GM19238 (cell line): ENCODE measurements at regions not wholly inside any gene's neighbourhood (a gene's known extent, or its start where the extent isn't known, plus 50 kb on each side); places are given as distances from the start of the nearest gene placed in this dataset.

Source experiments
- DNase-seq: peaks from one replicate; pipeline ENCODE4 v3.0.0; 2011; ENCODE audit warnings: low spot score; ENCODE audit not compliant: insufficient read length

DNA sequence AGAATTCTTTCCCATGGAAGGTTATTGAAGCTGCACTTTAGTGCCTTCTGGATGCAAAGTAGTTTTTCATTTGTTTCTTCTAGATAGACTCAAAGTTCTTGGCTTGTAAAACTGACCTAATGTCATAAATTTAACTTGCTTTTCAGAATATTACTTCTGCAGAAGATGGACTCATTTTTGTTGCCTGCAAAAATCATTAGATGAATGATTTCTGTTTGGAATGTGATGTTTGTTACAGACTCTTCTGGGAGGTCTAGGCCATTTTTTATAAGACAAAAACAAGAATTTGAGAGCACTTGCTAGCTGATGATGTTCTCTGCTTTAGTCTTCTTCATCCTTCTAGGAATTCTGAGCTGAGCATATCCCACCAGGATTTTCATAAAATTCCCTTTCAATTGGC lies 308.6 kb upstream of the GIMD1 start:
- no peak for DNase-seq

GRCh38 chr4:106676173-106676921 lies 307.8 kb upstream of the GIMD1 start:
- DNase-seq = no peak

DNA sequence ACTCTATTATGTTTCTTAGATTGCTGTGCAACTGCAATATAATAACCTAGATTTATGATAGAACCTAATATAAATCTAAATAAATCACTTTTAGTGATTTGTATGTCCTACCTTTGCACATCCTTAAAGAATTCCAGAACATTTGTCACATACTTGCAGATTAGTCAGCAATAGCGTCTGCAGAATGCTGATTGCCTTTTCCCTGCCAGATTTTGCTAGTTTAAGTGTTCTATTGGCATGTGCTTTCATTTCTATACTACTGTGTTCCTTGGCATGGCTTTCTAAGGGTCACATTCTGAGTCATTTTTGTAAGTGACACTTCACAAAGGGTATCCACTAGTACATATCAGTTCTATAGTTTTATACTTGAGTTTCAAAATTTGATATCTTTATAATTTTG lies 303.1 kb upstream of the GIMD1 start:
- no peak for DNase-seq

GRCh38 chr4:106670976-106671375 lies 302.4 kb upstream of the GIMD1 start:
- DNase-seq = no peak

GRCh38 chr4:106659371-106659770 lies 290.8 kb upstream of the GIMD1 start:
- no peak for DNase-seq

DNA sequence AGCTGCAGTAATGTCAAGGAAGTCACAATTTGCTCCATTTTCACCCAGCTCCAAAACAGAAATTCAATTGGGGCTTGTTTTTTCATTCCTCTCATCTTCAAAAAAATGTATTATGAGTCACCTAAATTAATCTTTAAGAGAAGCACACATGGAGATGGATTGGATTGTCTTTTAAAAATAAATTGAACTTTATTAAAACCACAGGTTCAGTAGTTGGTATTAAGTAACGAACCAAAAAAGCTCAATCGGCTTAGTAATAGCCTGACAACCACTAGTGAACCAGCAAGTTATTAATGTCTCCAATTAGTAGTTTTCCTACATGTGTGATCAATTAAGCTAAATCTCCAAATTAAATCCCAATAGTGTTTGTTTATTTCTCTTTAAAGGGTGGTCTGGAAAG lies 283.5 kb upstream of the GIMD1 start:
- DNase-seq = no peak

DNA sequence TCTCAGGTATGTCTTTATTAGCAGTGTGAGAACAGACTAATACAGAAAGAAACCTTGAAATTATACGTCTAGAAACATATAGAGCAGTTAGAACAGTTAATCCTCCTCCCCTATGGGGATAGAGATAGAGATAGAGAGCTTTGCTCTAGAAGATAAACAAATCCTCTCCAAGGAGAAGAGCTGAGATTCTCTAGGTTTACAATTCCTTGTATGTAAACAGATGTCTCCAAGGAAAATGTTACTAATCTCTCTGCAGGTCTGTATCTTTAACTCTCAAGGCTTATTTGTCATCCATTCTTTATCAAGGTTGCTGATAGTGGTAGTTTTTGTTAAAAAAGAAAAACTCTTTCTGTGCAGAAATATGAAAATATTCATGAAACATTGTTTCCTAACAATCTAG lies 282.1 kb upstream of the GIMD1 start:
- no peak for DNase-seq

DNA sequence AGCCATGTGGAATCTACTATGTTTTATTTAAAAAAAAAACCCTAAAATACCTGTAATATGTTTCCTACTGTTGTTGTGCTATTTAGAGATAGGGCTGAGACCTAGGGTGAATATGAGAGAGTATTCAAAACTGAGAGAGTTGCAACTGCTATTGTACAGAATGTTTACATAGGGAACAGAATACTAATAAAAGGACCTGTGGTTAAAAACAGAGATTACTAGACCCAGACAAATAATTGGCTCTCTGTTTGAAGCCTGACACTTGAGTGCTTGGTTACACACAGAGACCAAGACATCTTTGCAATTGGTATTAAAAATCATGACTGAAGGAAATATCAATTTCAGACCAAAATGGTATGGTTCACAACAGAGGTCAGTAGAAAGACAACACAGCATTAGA lies 278.9 kb upstream of the GIMD1 start:
- DNase-seq = no peak

DNA sequence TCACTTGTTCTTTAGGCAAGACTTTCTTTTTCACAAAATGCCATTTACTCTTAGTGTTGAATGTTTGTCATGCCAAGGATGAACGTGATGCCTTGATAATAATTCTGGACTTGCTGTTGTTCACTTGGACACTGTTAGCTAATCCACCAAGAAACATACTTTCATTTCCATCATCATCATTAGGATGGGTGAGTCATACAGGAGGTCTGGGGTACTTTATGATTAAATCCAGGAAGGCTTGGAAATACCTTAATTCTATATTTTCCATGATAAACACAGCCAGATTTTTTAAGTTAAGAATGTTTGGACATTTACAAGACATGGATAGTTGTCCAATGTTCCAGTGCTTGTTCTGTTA lies 260.7 kb upstream of the GIMD1 start:
- DNase-seq = no peak

GRCh38 chr4:106628586-106629267 lies 260.1 kb upstream of the GIMD1 start:
- no peak for DNase-seq

- no peak for DNase-seq
Observed at GRCh38 chr4:106627051-106627450, 258.5 kb upstream of the GIMD1 start.

- DNase-seq = no peak
Observed at GRCh38 chr4:106624671-106625070, 256.1 kb upstream of the GIMD1 start.

DNA sequence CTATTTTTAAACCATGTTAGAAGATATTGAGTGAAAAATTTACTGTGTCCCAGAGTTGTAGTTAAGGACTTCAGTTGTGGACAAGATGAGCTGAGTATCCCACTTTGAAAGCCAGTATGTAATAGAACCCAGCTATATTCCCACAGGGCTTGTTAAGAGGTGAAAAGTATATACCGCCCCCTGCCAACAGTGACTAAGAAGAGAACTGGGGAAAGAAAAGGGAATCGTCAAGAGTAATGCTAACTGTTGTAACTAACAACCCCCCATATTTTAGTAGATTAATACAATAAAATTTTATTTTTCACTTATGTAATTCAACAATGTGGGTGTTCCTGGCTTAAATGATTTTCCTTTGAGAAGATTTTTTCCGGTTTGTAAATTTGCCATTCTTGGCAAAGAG lies 250.4 kb upstream of the GIMD1 start:
- no peak for DNase-seq

DNA sequence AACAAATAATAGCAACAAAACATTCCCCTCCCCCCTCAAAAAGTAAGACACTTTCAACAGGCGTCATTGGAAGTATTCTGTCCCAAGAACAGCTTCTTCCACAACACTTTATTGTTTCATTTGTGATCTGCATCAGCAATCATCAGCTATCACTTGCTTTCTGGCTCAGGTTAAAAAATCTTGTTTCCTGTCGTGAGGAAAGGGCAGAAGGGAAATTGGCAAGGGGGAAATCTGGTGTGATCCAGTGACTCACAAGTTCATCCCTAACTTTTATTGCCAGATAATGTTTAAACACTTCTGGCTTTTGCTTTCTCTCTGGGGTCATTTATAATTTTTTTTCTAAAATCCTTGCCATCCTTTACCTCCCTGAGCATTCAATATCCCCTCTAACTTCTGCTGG lies 247.4 kb upstream of the GIMD1 start:
- DNase-seq = no peak

DNA sequence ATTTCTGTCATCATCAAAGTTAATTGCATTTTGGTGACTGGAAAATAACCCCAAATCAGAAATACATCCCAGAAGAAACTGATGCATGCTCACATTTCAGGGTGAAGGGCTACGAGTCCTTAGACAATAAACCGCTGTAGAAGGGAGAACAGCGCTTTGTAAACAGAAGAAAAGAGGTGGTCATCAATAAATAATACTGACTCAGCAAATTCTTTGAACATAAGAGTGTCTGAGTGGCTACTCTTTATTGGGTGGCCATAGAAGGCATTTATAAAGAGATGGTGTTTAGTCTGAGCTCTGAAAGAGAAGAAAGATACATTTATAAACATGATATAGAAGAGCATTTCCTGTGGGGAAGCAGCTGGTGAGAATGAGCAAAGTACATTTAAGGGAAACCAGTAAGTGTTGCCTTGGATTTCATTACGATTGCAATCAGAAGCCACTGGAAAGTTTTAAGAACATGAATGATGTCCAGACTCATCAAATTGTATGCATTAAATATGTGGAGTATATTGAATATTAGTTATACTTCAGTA lies 246.9 kb upstream of the GIMD1 start:
- no peak for DNase-seq

DNA sequence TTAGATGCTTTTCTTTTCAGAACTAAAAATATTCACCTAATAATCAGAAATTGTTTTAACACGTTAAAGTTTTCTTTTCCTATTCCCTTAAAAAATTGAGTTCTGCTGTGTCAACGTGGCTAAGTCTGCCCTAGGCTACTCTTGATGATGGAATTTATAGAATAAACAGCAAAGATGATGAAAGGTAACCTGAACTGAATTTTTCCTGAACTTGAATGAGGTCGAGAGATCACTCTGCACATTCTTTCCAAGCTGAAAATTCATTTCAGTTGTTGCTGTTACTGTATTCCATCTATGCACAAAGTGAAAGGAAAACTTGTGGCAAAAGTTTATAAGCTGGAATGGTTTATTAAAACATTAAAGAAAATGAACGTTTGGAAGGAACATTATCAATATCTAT lies 245.9 kb upstream of the GIMD1 start:
- DNase-seq = no peak

DNA sequence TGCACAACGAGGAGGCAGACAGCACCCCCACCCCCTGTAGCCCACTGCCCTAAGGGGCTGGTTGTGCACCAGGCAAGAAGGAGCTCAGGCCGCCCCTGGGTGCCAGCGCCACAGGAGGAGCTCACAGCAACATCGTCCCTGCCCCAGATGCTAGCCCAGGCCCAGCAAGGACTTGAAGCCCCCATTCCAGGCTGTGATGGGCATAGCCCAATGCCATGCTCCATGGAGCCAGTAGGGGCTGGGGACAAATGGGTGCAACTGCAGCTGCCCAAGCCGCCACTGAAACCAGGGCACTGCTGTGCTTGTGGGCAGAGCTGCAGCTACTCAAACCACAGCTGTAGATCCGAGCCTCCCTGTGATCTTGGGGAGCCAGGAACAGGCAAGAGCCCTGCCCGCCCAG lies 241.3 kb upstream of the GIMD1 start:
- DNase-seq = no peak

DNA sequence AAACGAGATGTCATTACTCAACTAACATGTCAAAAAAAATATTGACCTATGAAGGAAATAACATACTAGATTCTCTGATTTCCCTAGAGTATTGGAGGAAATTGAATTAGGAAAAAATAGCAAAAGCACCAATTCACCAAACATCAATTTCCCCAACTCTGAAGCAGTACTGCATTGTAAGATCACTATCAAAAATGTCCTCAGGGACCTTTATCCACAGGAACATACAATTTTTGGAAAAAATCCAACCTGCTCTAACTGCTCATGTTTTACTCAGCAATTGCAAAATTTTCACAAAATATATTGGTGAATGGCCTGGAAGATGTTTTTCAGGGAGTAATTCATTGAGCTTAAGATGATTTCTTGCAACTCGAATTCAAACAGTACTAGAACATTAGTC lies 239.0 kb upstream of the GIMD1 start:
- no peak for DNase-seq

- DNase-seq = no peak
Observed at GRCh38 chr4:106604319-106605051, 235.9 kb upstream of the GIMD1 start.

GRCh38 chr4:106603471-106603870 lies 234.9 kb upstream of the GIMD1 start:
- no peak for DNase-seq

DNA sequence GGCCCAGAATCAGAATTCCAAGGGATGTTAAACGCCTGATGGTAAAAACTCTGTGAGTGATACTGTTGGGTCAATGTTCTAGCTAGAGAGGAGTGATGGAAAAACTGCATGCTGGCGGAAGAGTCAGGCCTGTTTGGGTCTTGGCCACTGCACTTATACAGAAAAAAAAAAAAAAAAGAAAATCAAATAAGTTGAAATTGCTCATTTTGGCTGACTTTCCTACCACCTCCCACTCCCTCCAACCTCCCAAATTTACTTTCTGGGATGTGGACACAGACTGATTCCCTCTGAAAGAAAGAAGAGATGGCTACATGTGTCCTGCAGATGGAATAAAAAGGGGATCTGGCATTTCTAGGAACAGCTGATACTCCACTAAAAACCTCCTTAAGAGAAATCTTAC lies 234.1 kb upstream of the GIMD1 start:
- no peak for DNase-seq

GRCh38 chr4:106601519-106601918 lies 232.9 kb upstream of the GIMD1 start:
- DNase-seq = no peak
